HepG2 (cell line): ENCODE measurements at regions not wholly inside any gene's neighbourhood (a gene's known extent, or its start where the extent isn't known, plus 50 kb on each side); places are given as distances from the start of the nearest gene placed in this dataset.

Source experiments
- ATAC-seq: fragments of 200-7000 bp; cut with Tn5 transposase; 3 replicates; pipeline ENCODE4 v1.9.1; 2020; ENCODE audit warnings: mild to moderate bottlenecking, moderate library complexity
- BruUV-seq: library from RNA; stranded (reverse); fragments of 400-500 nt; replicated peaks from 2 replicates; lab custom pipeline; 2021; lab: Mats Ljungman, UMichigan
- CTCF ChIA-PET: fragments of 300-600 bp; formaldehyde crosslinking; extraction: SDS; loops from one replicate; lab custom pipeline; 2021; ENCODE audit warnings: low total read pairs, inconsistent platforms, low intra/inter-chr PET ratio; lab: Yijun Ruan, JAX
- POLR2A ChIA-PET: fragments of 350-600 bp; sonication (Branson Sonifier 250); formaldehyde crosslinking; loops from one replicate; lab custom pipeline; 2020; ENCODE audit warnings: antibody characterized with exemption, inconsistent platforms; lab: Yijun Ruan, JAX
- DNase-seq: peaks from one replicate; pipeline ENCODE4 v3.0.0-alpha.2; 2015; ENCODE audit warnings: low spot score
- FAIRE-seq: peaks from 3 replicates; lab custom pipeline; 2011; peaks lifted over from hg19 to GRCh38; lab: Jason Lieb, UNC
- H2AFZ ChIP-seq: one replicate; pipeline ENCODE4 v1.6.1; 2011; ENCODE audit warnings: low read length, inconsistent platforms
- H3K27ac ChIP-seq: fragments of 300-600 bp; 3 replicates; pipeline ENCODE4 v1.8.0; 2011; ENCODE audit warnings: mixed run types, mild to moderate bottlenecking, mixed read lengths, low read length, inconsistent platforms; ENCODE audit not compliant: insufficient read depth; ENCODE audit errors: extremely low read length
- H3K27me3 ChIP-seq, 2 experiments: fragments of 200-600 bp in 1 of 2; 2 replicates in 1 of 2; 3 replicates in 1 of 2; pipeline versions ENCODE4 v1.6.0 to v1.8.0; 2011; ENCODE audit warnings: low read length in 2 of 2, mild to moderate bottlenecking in 2 of 2, moderate library complexity in 2 of 2, inconsistent platforms in 1 of 2; ENCODE audit not compliant: insufficient read depth in 2 of 2, control insufficient read depth in 1 of 2
- H3K36me3 ChIP-seq, 2 experiments: fragments of 200-600 bp in 1 of 2; replicated peaks in 1 of 2; 2 replicates in 1 of 2; 3 replicates in 1 of 2; pipeline versions ENCODE4 v1.5.1 to v1.8.0; 2011; ENCODE audit warnings: low read length in 2 of 2, inconsistent platforms in 1 of 2; ENCODE audit not compliant: insufficient read depth in 2 of 2, control insufficient read depth in 1 of 2
- H3K4me1 ChIP-seq: 2 replicates; pipeline ENCODE4 v1.5.1; 2012; ENCODE audit warnings: low read length, inconsistent platforms; ENCODE audit not compliant: insufficient read depth
- H3K4me2 ChIP-seq: 2 replicates; pipeline ENCODE4 v1.6.0; 2011; ENCODE audit warnings: low read depth, low read length, inconsistent platforms
- H3K4me3 ChIP-seq, 3 experiments: fragments of 200-600 bp in 1 of 3; sonication (generic), shearing (Covaris generic) in 1 of 3; replicated peaks in 1 of 3; 2 replicates each; pipeline ENCODE4 v1.5.1; 2011 to 2016; ENCODE audit warnings: low read length in 3 of 3, inconsistent platforms in 2 of 3, low read depth in 2 of 3, mild to moderate bottlenecking in 2 of 3, control low read depth in 1 of 3, mixed read lengths in 1 of 3; ENCODE audit not compliant: insufficient read depth in 1 of 3
- H3K79me2 ChIP-seq: one replicate; pipeline ENCODE4 v1.6.1; 2011; ENCODE audit warnings: low read length, inconsistent platforms; ENCODE audit not compliant: insufficient read depth
- H3K9ac ChIP-seq: 2 replicates; pipeline ENCODE4 v1.6.0; 2011; ENCODE audit warnings: mild to moderate bottlenecking, low read depth, low read length, inconsistent platforms; ENCODE audit not compliant: insufficient read depth
- H3K9me3 ChIP-seq: 2 replicates; pipeline ENCODE4 v1.5.1; 2012; ENCODE audit warnings: mild to moderate bottlenecking, low read length
- H4K20me1 ChIP-seq: 2 replicates; pipeline ENCODE4 v1.6.0; 2011; ENCODE audit warnings: inconsistent platforms, mild to moderate bottlenecking, low read length, moderate library complexity; ENCODE audit not compliant: insufficient read depth
- ARID5B ChIP-seq: IDR thresholded peaks from 2 replicates; pipeline ENCODE4 v1.4.0; 2020; ENCODE audit warnings: mild to moderate bottlenecking, missing genetic modification reagents
- CHD2 ChIP-seq: IDR thresholded peaks from 2 replicates; pipeline ENCODE4 v1.6.1; 2011; ENCODE audit warnings: low read depth, low read length, improper control_type of control experiment
- HNRNPK ChIP-seq: fragments of 200-400 bp; formaldehyde crosslinking; IDR thresholded peaks from 2 replicates; pipeline ENCODE4 v1.6.1; 2018; ENCODE audit warnings: low read length, low read depth, moderate library complexity, mild to moderate bottlenecking; ENCODE audit not compliant: poor library complexity, severe bottlenecking
- IRX3 ChIP-seq: sonication (generic); formaldehyde crosslinking; IDR thresholded peaks from 2 replicates; pipeline ENCODE4 v1.8.1; 2023; ENCODE audit warnings: mild to moderate bottlenecking, low read depth, missing genetic modification reagents, borderline replicate concordance
- MAFF ChIP-seq: IDR thresholded peaks from 2 replicates; pipeline ENCODE4 v1.6.1; 2011; ENCODE audit warnings: low read depth, low read length, improper control_type of control experiment
- MAFK ChIP-seq, 2 experiments: IDR thresholded peaks in 1 of 2; conservative IDR thresholded peaks in 1 of 2; 2 replicates each; pipeline ENCODE4 v1.6.1; 2011; ENCODE audit warnings: improper control_type of control experiment in 2 of 2, low read length in 2 of 2
- PITX1 ChIP-seq: sonication (generic); formaldehyde crosslinking; IDR thresholded peaks from 2 replicates; pipeline ENCODE4 v1.5.1; 2020; ENCODE audit warnings: mild to moderate bottlenecking, missing genetic modification reagents
- SMARCE1 ChIP-seq: fragments of 450-650 bp; IDR thresholded peaks from 2 replicates; pipeline ENCODE4 v1.6.1; 2017; ENCODE audit warnings: borderline replicate concordance
- ZBTB40 ChIP-seq, 2 experiments: fragments of 450-650 bp in 1 of 2; sonication (generic) in 1 of 2; formaldehyde crosslinking in 1 of 2; IDR thresholded peaks; 2 replicates each; pipeline versions ENCODE4 v1.6.1 to v1.8.0; 2016 to 2022; ENCODE audit warnings: antibody characterized with exemption in 1 of 2, mild to moderate bottlenecking in 1 of 2, missing genetic modification reagents in 1 of 2
- WGBS: methylation state at CpG from one replicate; pipeline ENCODE4 v1.1.6; 2017; ENCODE audit warnings: low lambda C conversion rate; 5-methylcytosine and 5-hydroxymethylcytosine counted together
- in situ Hi-C: cut with HindIII; loops from 2 replicates; pipeline ENCODE4 v1.10.0; 2017; ENCODE audit warnings: low pct_unique_long_range_greater_than_20kb; ENCODE audit not compliant: extremely low pct_ligation_motif_present
- intact Hi-C: fragments of 100-400 bp; cut with micrococcal nuclease; formaldehyde crosslinking; loops from one replicate; pipeline ENCODE4 v1.10.0; 2022; ENCODE audit not compliant: unreplicated experiment

DNA sequence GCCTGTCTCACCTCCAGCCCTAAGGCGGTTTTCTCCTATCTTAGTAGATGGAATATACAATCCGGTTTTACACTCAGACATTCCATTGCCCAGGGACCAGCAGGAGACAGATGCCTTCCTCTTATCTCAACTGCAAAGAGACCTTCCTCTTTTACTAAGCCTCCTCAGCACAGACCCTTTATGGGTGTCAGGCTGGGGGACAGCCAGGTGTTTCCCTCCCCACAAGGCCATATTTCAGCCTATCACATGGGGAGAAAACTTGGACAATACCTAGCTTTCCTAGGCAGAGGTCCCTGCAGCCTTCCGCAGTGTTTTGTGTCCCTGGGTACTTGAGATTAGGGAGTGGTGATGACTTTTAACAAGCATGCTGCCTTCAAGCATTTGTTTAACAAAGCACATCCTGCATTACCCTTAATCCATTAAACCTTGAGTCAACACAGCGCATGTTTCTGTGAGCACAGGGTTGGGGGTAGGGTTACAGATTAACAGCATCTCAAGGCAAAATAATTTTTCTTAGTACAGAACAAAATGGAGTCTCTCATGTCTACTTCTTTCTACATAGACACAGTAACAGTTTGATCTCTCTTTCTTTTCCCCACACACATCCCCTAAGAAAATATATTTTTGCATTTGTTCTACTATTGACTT is 876.2 kb downstream of the ANKRD7 start (continued):
- TF ChIP-seq ARID5B (CRISPR knock-in tag), result 0 out of 2 replicates have a peak, but pooled peaks have one; percentile 9
- TF ChIP-seq PITX1 (CRISPR knock-in tag), result peak; percentile 71

DNA sequence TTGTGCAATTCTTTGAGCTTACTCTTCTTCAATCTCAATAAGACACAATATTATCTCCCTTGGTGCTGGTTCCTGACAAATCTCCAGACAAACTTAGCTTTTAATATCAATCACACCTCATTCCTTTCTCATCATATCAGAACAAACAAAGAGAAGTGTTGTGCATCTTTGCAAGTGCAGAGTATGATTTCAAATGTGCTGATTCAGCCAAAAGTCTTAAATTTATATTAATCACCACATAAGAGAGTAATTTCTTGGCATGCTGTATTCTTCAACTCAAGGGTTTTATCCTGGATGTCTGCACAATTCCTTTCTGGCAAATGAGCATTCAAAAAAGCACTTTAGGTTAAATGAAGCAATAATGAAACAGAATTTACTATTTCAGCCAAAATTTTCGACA is 877.8 kb downstream of the ANKRD7 start:
- in situ Hi-C loops (no loop called here), intact Hi-C loops (no loop called here)
- H3K4me1 ChIP-seq, result peaks cover 12% of the 10 kb centered on the region
- no peaks in the 10 kb centered on the region for H3K79me2 ChIP-seq
- no peak overlapping the region for H2AFZ ChIP-seq
- H3K36me3 ChIP-seq, result no peaks in the 10 kb centered on the region
- CTCF ChIA-PET, result no interaction called here
- no peaks in the 10 kb centered on the region for H3K27me3 ChIP-seq
- BruUV-seq, result no TSS peak
- H3K9me3 ChIP-seq, result no peaks in the 10 kb centered on the region; the same call in 1 of the 2 replicates
- ATAC-seq, result no peak
- no peak for DNase-seq
- no peak overlapping the region for H3K4me2 ChIP-seq
- no peak overlapping the region for H3K4me3 ChIP-seq
- H4K20me1 ChIP-seq, result no peaks in the 10 kb centered on the region
- H3K9ac ChIP-seq, result no peak overlapping the region
- 0% methylated on average over 1 of the region's 1 CpG for WGBS
- no peak for FAIRE-seq
- POLR2A ChIA-PET, result no interaction called here
- H3K27ac ChIP-seq, result no peak overlapping the region
- TF ChIP-seq SMARCE1 (no peak), CHD2 (no peak), ZBTB40 (IDR thresholded peaks at IDR 0.05) (no peak), ZBTB40 (CRISPR knock-in tag; IDR thresholded peaks at IDR 0.05) (no peak), HNRNPK (no peak), MAFK (conservative IDR thresholded peaks at IDR 0.05 in 1 of 2, IDR thresholded peaks at IDR 0.05 in 1 of 2; ENCODE audit: low read length in 2 of 2) (peak; percentile 88 to 95), MAFF (peak; percentile 91), IRX3 (no peak)
